Stimulated activated memory B cell treated with anti-CD40 and anti-IgM and Interleukin-4, amounts not matched to agents 10 μg/mL and 1 μg/mL and 100 μg/mL, for 72 hours (primary cell): ENCODE measurements at regions not wholly inside any gene's neighbourhood (a gene's known extent, or its start where the extent isn't known, plus 50 kb on each side); places are given as distances from the start of the nearest gene placed in this dataset.

Experiments used
- ATAC-seq: fragments of 150-1000 bp; cut with Tn5 transposase; 2 replicates; pipeline ENCODE4 v1.10.0; 2021
- H3K27ac Mint-ChIP-seq: one replicate; pipeline ENCODE4 v1.8.0; 2022; ENCODE audit warnings: mild to moderate bottlenecking, mixed read lengths
- H3K27me3 Mint-ChIP-seq: one replicate; pipeline ENCODE4 v1.8.0; 2022; ENCODE audit warnings: mixed read lengths
- H3K36me3 Mint-ChIP-seq: one replicate; pipeline ENCODE4 v1.8.0; 2022; ENCODE audit warnings: mixed read lengths
- H3K4me1 Mint-ChIP-seq: one replicate; pipeline ENCODE4 v1.8.0; 2022; ENCODE audit warnings: mixed read lengths
- H3K4me3 Mint-ChIP-seq: one replicate; pipeline ENCODE4 v1.8.0; 2022; ENCODE audit warnings: mild to moderate bottlenecking, moderate library complexity, mixed read lengths
- H3K9me3 Mint-ChIP-seq: one replicate; pipeline ENCODE4 v1.8.0; 2022; ENCODE audit warnings: mixed read lengths

GRCh38 chr11:97237151-97237550, 847.3 kb downstream of the JRKL start:
- H3K36me3 Mint-ChIP-seq = no peaks in the 10 kb centered on the region
- no peak overlapping the region for H3K4me3 Mint-ChIP-seq
- no peak for ATAC-seq
- peaks cover 10% of the 10 kb centered on the region for H3K9me3 Mint-ChIP-seq
- no peak overlapping the region for H3K27ac Mint-ChIP-seq
- H3K27me3 Mint-ChIP-seq = no peaks in the 10 kb centered on the region
- H3K4me1 Mint-ChIP-seq = no peaks in the 10 kb centered on the region

DNA sequence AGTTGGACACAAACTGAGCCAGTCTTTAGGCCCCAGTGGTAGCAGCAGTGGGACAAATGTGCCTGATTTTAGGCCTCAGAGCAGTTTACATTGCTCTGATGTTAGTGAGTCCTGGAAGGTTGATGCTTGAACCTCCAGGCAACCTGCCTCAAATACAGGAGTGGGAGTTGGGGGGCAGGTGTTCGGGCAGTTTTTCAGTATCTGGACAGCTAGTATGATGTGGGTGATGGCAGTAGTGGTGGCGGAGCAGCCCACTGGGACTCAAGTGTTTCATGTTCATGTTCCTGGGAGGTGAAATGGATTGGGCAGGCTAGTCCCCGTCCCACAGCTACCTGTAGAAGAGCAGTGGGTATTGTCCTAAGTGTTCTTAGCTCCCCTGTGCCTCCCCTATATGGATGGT, 857.8 kb downstream of the JRKL start:
- H3K27ac Mint-ChIP-seq = no peak overlapping the region

GRCh38 chr11:97254790-97255189, 865.0 kb downstream of the JRKL start:
- no peak overlapping the region for H3K27ac Mint-ChIP-seq
- ATAC-seq = no peak
- H3K9me3 Mint-ChIP-seq = peaks cover 2% of the 10 kb centered on the region

More for the DNA sequence above, 857.8 kb downstream of the JRKL start:
- no peak overlapping the region for H3K4me3 Mint-ChIP-seq
- no peaks in the 10 kb centered on the region for H3K27me3 Mint-ChIP-seq
- no peaks in the 10 kb centered on the region for H3K4me1 Mint-ChIP-seq
- ATAC-seq = no peak
- H3K9me3 Mint-ChIP-seq = peaks cover 7% of the 10 kb centered on the region
- H3K36me3 Mint-ChIP-seq = no peaks in the 10 kb centered on the region

DNA sequence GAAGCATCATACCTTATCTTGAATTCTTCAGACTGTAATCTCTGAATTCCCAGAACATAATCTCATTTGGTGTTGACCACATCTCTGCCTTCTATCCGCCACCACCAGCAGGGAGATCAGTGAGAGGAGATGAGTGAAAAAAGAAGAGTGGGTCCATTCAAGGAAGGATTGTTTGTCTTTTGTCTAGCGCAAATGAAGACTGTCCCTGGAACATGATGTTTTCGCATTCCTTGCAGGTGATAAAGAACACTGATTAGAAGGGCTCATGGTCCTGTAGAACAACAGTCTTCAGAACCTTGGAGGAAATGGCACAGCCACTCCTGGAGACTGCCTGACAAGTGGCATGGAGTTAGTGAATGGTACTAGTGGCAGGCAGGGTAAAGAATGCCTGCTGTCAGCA, 869.6 kb downstream of the JRKL start:
- peaks cover 2% of the 10 kb centered on the region for H3K9me3 Mint-ChIP-seq
- no peaks in the 10 kb centered on the region for H3K36me3 Mint-ChIP-seq
- no peak for ATAC-seq
- no peak overlapping the region for H3K4me3 Mint-ChIP-seq
- H3K27me3 Mint-ChIP-seq = no peaks in the 10 kb centered on the region
- H3K27ac Mint-ChIP-seq = no peak overlapping the region
- H3K4me1 Mint-ChIP-seq = no peaks in the 10 kb centered on the region

More at GRCh38 chr11:97254790-97255189, 865.0 kb downstream of the JRKL start:
- H3K27me3 Mint-ChIP-seq = no peaks in the 10 kb centered on the region
- no peaks in the 10 kb centered on the region for H3K4me1 Mint-ChIP-seq
- no peak overlapping the region for H3K4me3 Mint-ChIP-seq
- H3K36me3 Mint-ChIP-seq = no peaks in the 10 kb centered on the region

GRCh38 chr11:97259884-97260283, 870.1 kb downstream of the JRKL start:
- Mint-ChIP-seq H3K27me3 (no peaks in the 10 kb centered on the region), H3K4me3 (no peak overlapping the region), H3K9me3 (peaks cover 2% of the 10 kb centered on the region), H3K36me3 (no peaks in the 10 kb centered on the region), H3K27ac (no peak overlapping the region), H3K4me1 (no peaks in the 10 kb centered on the region)
- no peak for ATAC-seq

- Mint-ChIP-seq H3K4me3 (no peak overlapping the region), H3K9me3 (peaks cover 5% of the 10 kb centered on the region), H3K36me3 (no peaks in the 10 kb centered on the region), H3K27me3 (no peaks in the 10 kb centered on the region), H3K27ac (no peak overlapping the region), H3K4me1 (no peaks in the 10 kb centered on the region)
- no peak for ATAC-seq
These were observed 873.5 kb downstream of the JRKL start for GRCh38 chr11:97263183-97263858.

DNA sequence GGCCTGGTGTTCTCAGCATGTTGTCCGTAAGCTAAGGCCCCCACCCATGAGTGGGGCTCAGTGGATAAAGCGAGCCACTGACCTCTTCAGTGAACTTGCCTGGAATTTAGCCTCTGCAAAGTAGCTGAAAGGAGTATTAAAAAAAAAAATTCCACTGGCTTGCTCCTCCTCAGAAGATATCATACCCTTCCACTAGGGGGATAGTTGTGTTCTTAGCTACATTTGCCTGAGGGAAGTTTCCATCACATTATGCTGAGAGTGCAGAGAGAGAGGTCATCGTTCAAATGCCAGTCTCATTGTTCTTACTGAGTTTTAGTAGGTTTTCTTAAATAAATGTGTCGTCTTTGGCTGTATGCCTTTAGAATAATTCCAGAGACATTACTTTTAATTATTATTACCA, 879.7 kb downstream of the JRKL start:
- no peak for ATAC-seq
- no peak overlapping the region for H3K4me3 Mint-ChIP-seq
- H3K9me3 Mint-ChIP-seq = peaks cover 5% of the 10 kb centered on the region
- H3K27ac Mint-ChIP-seq = no peak overlapping the region
- no peaks in the 10 kb centered on the region for H3K4me1 Mint-ChIP-seq
- H3K36me3 Mint-ChIP-seq = no peaks in the 10 kb centered on the region
- no peaks in the 10 kb centered on the region for H3K27me3 Mint-ChIP-seq

DNA sequence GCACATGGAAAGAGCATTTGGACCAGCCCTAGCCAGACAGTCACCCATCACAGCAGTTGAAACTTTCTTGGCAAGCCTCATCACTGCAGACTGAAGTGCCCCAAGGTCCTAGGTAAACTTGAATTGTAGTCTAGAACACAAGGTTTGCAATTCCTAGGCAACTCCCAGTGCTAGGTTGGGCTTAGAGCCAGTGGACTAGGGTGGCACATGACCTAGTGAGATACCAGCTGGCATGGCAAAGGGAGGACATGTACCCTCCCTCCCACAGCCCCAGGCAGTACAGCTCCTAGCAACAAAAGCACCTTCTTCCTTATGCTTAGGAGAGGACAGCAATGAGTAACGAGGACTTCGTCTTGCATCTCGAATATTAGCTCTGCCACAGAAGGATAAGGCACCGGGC, 889.5 kb downstream of the JRKL start:
- H3K36me3 Mint-ChIP-seq = no peaks in the 10 kb centered on the region
- no peak for ATAC-seq
- no peaks in the 10 kb centered on the region for H3K27me3 Mint-ChIP-seq
- H3K4me3 Mint-ChIP-seq = no peak overlapping the region
- peaks cover 28% of the 10 kb centered on the region for H3K9me3 Mint-ChIP-seq
- H3K4me1 Mint-ChIP-seq = no peaks in the 10 kb centered on the region
- H3K27ac Mint-ChIP-seq = no peak overlapping the region

GRCh38 chr11:97280347-97280746, 890.5 kb downstream of the JRKL start:
- no peaks in the 10 kb centered on the region for H3K4me1 Mint-ChIP-seq
- no peak overlapping the region for H3K4me3 Mint-ChIP-seq
- ATAC-seq = no peak
- H3K27ac Mint-ChIP-seq = no peak overlapping the region
- no peaks in the 10 kb centered on the region for H3K36me3 Mint-ChIP-seq
- no peaks in the 10 kb centered on the region for H3K27me3 Mint-ChIP-seq
- peaks cover 22% of the 10 kb centered on the region for H3K9me3 Mint-ChIP-seq

- H3K4me3 Mint-ChIP-seq = no peak overlapping the region
- peaks cover 3% of the 10 kb centered on the region for H3K9me3 Mint-ChIP-seq
- no peak overlapping the region for H3K27ac Mint-ChIP-seq
- no peaks in the 10 kb centered on the region for H3K27me3 Mint-ChIP-seq
- no peak for ATAC-seq
- no peaks in the 10 kb centered on the region for H3K4me1 Mint-ChIP-seq
- H3K36me3 Mint-ChIP-seq = no peaks in the 10 kb centered on the region
These were observed 900.0 kb downstream of the JRKL start for GRCh38 chr11:97289823-97290222.

DNA sequence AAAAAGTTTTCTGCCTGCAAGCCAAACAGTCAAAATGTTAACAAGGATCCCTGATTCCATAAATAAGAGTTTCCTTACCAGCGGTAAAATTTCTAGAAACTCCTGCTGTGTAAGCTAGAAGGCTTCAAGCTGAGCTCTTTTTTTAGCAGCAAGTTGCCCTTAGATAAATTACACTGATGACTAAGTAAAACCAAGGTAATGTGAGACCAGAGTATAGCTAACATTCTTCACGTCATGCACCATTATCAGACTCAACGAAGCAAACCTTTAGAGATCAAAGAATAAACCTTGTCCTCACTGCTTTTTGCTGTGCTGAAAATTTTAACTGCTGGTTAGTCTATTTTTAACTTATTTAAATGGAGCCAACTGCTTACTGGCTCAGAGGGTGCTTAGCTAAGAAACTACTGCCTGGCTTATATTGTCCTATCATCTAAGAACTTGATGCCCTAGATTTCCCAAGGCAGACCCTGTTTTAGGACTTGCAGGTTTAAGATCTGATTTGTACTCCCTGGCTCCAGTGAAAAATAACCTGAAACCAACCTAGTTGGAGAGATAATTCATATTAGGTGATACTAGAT, 900.7 kb downstream of the JRKL start:
- no peak for ATAC-seq
- H3K4me3 Mint-ChIP-seq = no peak overlapping the region
- H3K36me3 Mint-ChIP-seq = no peaks in the 10 kb centered on the region
- no peaks in the 10 kb centered on the region for H3K27me3 Mint-ChIP-seq
- H3K27ac Mint-ChIP-seq = no peak overlapping the region
- H3K4me1 Mint-ChIP-seq = no peaks in the 10 kb centered on the region
- H3K9me3 Mint-ChIP-seq = peaks cover 3% of the 10 kb centered on the region

DNA sequence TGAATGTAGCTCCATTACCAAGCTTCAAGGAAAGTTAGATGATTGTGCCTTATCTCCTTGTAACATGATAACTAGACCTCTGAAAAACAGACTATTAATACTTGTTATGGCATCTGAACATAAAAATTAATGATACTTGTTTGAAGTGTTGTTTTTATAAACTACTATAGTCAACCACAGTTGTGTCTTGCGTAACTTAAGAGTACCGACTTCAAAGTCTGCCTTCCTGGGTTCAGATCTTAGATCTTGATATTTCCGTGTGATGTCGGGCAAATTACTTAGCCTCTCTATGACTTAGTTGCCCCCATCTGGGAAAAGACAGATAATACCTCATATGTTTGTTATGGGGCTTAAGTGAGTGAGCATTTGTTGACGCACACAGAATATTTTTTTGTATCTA, 906.5 kb downstream of the JRKL start:
- no peaks in the 10 kb centered on the region for H3K4me1 Mint-ChIP-seq
- no peaks in the 10 kb centered on the region for H3K27me3 Mint-ChIP-seq
- no peaks in the 10 kb centered on the region for H3K36me3 Mint-ChIP-seq
- H3K4me3 Mint-ChIP-seq = no peak overlapping the region
- no peaks in the 10 kb centered on the region for H3K9me3 Mint-ChIP-seq
- ATAC-seq = no peak
- H3K27ac Mint-ChIP-seq = no peak overlapping the region

DNA sequence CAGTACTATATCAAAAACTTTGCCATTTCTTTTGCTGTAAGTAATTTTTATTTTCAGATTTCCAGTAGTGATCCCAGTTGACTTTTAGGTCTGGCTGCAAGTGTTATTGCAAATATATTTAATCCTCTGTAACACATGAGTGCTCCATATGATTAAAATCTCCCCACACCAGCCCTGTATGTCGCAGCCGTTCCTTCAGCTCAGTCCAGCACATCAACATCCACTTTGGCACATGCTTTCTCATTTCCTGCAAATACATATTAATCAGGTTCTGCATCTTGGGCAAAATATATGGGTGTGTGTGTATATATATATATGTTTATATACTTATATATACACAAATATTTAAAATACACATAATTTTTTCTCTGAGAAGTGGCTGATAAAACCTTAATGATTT, 919.5 kb downstream of the JRKL start:
- Mint-ChIP-seq H3K9me3 (peaks cover 9% of the 10 kb centered on the region), H3K4me1 (no peaks in the 10 kb centered on the region), H3K4me3 (no peak overlapping the region), H3K36me3 (no peaks in the 10 kb centered on the region), H3K27ac (no peak overlapping the region), H3K27me3 (no peaks in the 10 kb centered on the region)
- no peak for ATAC-seq

DNA sequence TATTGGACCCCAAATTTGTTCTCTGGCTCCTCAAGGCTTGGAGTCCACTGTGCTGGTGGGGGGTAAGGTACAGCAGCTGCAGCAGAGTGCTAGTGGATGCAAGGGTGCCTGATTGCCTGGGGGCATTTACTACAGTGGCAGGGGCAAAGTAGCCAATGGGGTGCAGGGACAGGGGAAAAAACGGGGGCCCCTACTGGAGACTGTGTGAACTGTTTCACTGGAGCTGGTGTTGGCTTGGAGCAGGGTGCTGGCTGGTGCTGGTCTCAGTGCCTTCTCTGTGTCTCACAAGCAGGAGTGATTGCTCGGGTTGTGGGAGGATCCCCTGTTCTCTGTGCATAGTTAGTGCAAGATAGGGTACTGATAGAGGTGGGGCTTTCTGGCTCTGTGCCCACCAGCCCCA, 935.9 kb downstream of the JRKL start:
- Mint-ChIP-seq H3K9me3 (peaks cover 14% of the 10 kb centered on the region), H3K4me1 (no peaks in the 10 kb centered on the region), H3K27me3 (no peaks in the 10 kb centered on the region), H3K4me3 (no peak overlapping the region), H3K27ac (no peak overlapping the region), H3K36me3 (no peaks in the 10 kb centered on the region)
- ATAC-seq = no peak

GRCh38 chr11:97332271-97332670, 942.5 kb downstream of the JRKL start:
- no peak overlapping the region for H3K4me3 Mint-ChIP-seq
- H3K27me3 Mint-ChIP-seq = no peaks in the 10 kb centered on the region
- ATAC-seq = no peak
- H3K36me3 Mint-ChIP-seq = no peaks in the 10 kb centered on the region
- no peak overlapping the region for H3K27ac Mint-ChIP-seq
- H3K4me1 Mint-ChIP-seq = no peaks in the 10 kb centered on the region
- H3K9me3 Mint-ChIP-seq = no peaks in the 10 kb centered on the region

- H3K27ac Mint-ChIP-seq = no peak overlapping the region
- no peaks in the 10 kb centered on the region for H3K27me3 Mint-ChIP-seq
- no peaks in the 10 kb centered on the region for H3K36me3 Mint-ChIP-seq
- no peak for ATAC-seq
- no peak overlapping the region for H3K4me3 Mint-ChIP-seq
- no peaks in the 10 kb centered on the region for H3K9me3 Mint-ChIP-seq
- no peaks in the 10 kb centered on the region for H3K4me1 Mint-ChIP-seq
These were observed 946.3 kb downstream of the JRKL start for GRCh38 chr11:97336064-97336463.
